KMS-11 (cell line): ENCODE measurements at regions not wholly inside any gene's neighbourhood (a gene's known extent, or its start where the extent isn't known, plus 50 kb on each side); places are given as distances from the start of the nearest gene placed in this dataset.

Source experiments
- H2AFZ ChIP-seq: fragments of 200-600 bp; sonication (generic); 2 replicates; pipeline ENCODE4 v1.6.1; 2016; ENCODE audit warnings: antibody characterized with exemption, mixed run types, low read depth
- H3K27ac ChIP-seq: fragments of 200-600 bp; sonication (generic); 2 replicates; pipeline ENCODE4 v1.6.1; 2016; ENCODE audit warnings: mild to moderate bottlenecking, mixed run types
- H3K27me3 ChIP-seq: fragments of 200-600 bp; sonication (generic); 2 replicates; pipeline ENCODE4 v1.6.1; 2017; ENCODE audit warnings: mild to moderate bottlenecking, low read depth, mixed run types, moderate library complexity; ENCODE audit not compliant: insufficient read depth
- H3K36me3 ChIP-seq: fragments of 200-600 bp; sonication (generic); 2 replicates; pipeline ENCODE4 v1.6.1; 2017; ENCODE audit warnings: mild to moderate bottlenecking, mixed run types; ENCODE audit not compliant: insufficient read depth
- H3K4me1 ChIP-seq: fragments of 200-600 bp; sonication (generic); 2 replicates; pipeline ENCODE4 v1.6.1; 2016; ENCODE audit warnings: mild to moderate bottlenecking, low read depth, mixed run types; ENCODE audit not compliant: poor library complexity, severe bottlenecking
- H3K4me2 ChIP-seq: fragments of 200-600 bp; sonication (generic); 2 replicates; pipeline ENCODE4 v1.7.0; 2016; ENCODE audit warnings: mild to moderate bottlenecking, mixed run types
- H3K4me3 ChIP-seq: fragments of 200-600 bp; sonication (generic); IDR thresholded peaks from 2 replicates; pipeline ENCODE4 v1.6.1; 2017; ENCODE audit warnings: low read depth, low read length, mixed read lengths; ENCODE audit not compliant: insufficient read depth
- H3K79me2 ChIP-seq: fragments of 200-600 bp; sonication (generic); 2 replicates; pipeline ENCODE4 v1.6.1; 2016; ENCODE audit warnings: low read depth, mixed run types; ENCODE audit not compliant: insufficient read depth
- H3K9ac ChIP-seq: fragments of 200-600 bp; sonication (generic); 2 replicates; pipeline ENCODE4 v1.6.1; 2016; ENCODE audit warnings: mild to moderate bottlenecking, mixed run types
- H4K20me1 ChIP-seq: fragments of 200-600 bp; sonication (generic); 2 replicates; pipeline ENCODE4 v1.6.1; 2016; ENCODE audit warnings: mild to moderate bottlenecking, mixed run types; ENCODE audit not compliant: insufficient read depth
- TF ChIP-seq, protein P1 (sequence below): fragments of 200-600 bp; sonication (generic); conservative IDR thresholded peaks from 2 replicates; pipeline ENCODE4 v1.6.1; 2017; ENCODE audit warnings: low read depth, mild to moderate bottlenecking, antibody characterized with exemption, low read length, moderate library complexity, mixed read lengths

DNA sequence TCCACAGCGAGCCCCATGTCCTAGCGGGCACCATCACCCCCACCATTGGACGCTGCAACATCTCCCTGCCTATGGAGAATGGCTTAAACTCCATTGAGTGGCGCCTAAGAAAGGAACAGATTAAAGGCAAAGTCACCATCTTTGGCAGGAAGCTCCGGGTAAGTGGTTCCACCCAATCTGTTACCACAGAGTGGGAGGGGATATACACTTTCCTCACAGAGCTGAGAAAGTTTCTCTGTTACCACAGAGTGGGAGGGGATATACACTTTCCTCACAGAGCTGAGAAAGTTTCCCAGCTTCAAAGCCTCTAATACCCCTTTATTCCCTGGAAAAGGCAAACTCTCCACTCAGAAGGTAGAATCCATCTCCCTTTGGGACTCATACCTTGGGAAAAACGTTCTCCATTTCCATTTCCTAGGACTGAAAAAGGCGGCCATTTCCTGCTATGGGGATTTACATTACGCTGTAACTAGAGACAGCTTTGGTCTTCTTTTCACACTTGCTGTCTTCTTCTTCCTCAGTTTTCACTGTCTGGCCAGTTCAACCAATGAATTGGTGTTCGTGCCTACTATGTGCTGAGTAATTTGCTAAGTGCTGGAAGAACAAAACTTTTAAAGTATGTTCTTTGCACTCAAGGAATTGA lies 63.4 kb upstream of the WWC1 start:
- Histone ChIP-seq H3K79me2 (no peaks in the 10 kb centered on the region), H3K4me2 (no peak overlapping the region), H3K9ac (no peak overlapping the region), H3K4me1 (no peaks in the 10 kb centered on the region), H3K36me3 (no peaks in the 10 kb centered on the region), H2AFZ (no peak overlapping the region), H4K20me1 (no peaks in the 10 kb centered on the region), H3K27ac (no peak overlapping the region), H3K4me3 (no peak overlapping the region), H3K27me3 (no peaks in the 10 kb centered on the region; the same call in 1 of the 2 replicates)
- TF ChIP-seq, protein P1, sequence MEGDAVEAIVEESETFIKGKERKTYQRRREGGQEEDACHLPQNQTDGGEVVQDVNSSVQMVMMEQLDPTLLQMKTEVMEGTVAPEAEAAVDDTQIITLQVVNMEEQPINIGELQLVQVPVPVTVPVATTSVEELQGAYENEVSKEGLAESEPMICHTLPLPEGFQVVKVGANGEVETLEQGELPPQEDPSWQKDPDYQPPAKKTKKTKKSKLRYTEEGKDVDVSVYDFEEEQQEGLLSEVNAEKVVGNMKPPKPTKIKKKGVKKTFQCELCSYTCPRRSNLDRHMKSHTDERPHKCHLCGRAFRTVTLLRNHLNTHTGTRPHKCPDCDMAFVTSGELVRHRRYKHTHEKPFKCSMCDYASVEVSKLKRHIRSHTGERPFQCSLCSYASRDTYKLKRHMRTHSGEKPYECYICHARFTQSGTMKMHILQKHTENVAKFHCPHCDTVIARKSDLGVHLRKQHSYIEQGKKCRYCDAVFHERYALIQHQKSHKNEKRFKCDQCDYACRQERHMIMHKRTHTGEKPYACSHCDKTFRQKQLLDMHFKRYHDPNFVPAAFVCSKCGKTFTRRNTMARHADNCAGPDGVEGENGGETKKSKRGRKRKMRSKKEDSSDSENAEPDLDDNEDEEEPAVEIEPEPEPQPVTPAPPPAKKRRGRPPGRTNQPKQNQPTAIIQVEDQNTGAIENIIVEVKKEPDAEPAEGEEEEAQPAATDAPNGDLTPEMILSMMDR, result no peak

DNA sequence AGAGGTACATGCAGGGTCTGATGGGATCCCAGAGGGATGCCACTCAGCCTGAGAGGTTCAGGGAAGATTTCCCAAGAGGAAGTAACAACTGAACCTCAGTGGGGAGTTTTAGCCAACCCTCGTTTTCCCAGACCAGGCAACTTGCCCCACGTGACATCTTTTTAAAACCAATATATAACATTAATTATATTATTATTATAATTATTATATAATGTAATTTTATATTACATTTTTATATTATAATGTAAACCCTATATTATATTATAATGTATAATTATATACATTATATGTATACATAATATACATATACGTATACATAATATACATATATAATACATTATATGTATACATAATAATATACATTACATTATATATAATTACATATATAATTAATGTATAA lies 62.8 kb upstream of the WWC1 start:
- H3K4me1 ChIP-seq, result no peaks in the 10 kb centered on the region
- no peaks in the 10 kb centered on the region; the same call in 1 of the 2 replicates for H3K27me3 ChIP-seq
- no peak overlapping the region for H2AFZ ChIP-seq
- no peak overlapping the region for H3K9ac ChIP-seq
- H3K4me2 ChIP-seq, result no peak overlapping the region
- H3K27ac ChIP-seq, result no peak overlapping the region
- H4K20me1 ChIP-seq, result no peaks in the 10 kb centered on the region
- TF ChIP-seq, protein P1, result no peak
- H3K4me3 ChIP-seq, result no peak overlapping the region
- H3K79me2 ChIP-seq, result no peaks in the 10 kb centered on the region
- H3K36me3 ChIP-seq, result no peaks in the 10 kb centered on the region

DNA sequence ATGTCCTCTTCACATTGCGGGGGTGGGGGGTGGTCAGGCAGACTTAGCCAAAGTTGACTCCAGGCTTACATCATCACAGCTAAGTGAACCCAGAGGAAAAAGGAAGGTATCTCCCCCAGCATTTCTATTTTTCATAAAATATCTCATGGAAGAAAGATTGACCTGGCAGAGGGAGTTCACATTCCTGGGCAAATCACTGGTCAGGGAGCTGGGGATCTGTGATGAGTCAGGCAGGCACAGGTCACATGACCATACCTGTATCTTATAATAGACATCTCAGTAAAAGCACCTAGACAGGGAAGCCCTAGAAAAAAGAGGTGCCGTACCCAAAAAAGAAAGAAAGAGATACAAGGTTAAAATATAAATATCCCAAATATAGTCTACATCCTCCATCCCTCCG lies 57.3 kb upstream of the WWC1 start:
- Histone ChIP-seq H3K4me3 (no peak overlapping the region), H3K4me1 (no peaks in the 10 kb centered on the region), H3K27ac (no peak overlapping the region), H3K9ac (no peak overlapping the region), H3K79me2 (no peaks in the 10 kb centered on the region), H3K4me2 (no peak overlapping the region), H3K27me3 (no peaks in the 10 kb centered on the region; the same call in 1 of the 2 replicates), H4K20me1 (no peaks in the 10 kb centered on the region), H2AFZ (no peak overlapping the region), H3K36me3 (no peaks in the 10 kb centered on the region)
- TF ChIP-seq, protein P1, result no peak

DNA sequence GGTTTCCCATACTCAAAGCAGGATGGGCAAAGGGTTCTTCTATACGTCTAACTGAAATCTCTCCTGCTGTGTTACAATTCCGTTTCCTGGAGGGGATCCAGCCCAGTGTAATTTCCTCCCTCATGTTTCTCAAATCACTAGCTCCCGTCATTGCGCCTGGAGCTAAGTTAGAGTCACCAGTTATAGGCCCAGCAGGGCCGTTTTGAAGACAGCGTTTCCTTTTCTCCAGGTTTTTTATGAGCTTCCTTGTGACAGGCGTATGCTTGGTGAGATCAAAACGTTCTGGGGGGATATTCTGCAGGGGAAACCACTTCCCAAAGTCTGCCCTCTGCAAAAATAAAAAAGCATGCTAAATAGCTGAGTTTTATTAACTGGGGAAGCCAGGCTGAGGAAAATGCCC lies 53.0 kb upstream of the WWC1 start:
- no peaks in the 10 kb centered on the region for H3K4me1 ChIP-seq
- no peak overlapping the region for H3K4me2 ChIP-seq
- TF ChIP-seq, protein P1, result no peak
- H4K20me1 ChIP-seq, result no peaks in the 10 kb centered on the region
- no peak overlapping the region for H2AFZ ChIP-seq
- no peaks in the 10 kb centered on the region for H3K79me2 ChIP-seq
- no peak overlapping the region for H3K4me3 ChIP-seq
- H3K36me3 ChIP-seq, result no peaks in the 10 kb centered on the region
- H3K9ac ChIP-seq, result no peak overlapping the region
- H3K27ac ChIP-seq, result no peak overlapping the region
- H3K27me3 ChIP-seq, result no peaks in the 10 kb centered on the region
